ENCODE measurements at regions not wholly inside any gene's neighbourhood (a gene's known extent, or its start where the extent isn't known, plus 50 kb on each side); places are given as distances from the start of the nearest gene placed in this dataset.

DNA sequence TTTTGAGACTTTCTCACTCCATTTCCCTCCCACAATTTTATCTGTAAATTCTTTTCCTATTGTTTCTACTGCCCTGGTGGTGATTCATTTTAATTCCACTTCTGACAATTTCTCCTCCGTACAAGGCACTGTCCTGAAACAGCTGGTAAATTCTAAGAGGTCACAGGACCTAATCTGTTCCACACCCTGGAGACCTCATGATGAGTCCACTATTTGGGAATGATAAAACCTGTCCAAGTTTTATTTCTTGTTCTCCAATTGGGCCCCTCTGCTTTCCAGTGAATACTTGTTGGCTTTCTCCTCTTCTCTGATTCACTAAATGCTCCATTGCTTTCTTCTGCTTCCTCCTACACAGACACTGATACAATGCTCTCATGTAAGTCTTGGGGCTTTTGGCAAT lies 343.1 kb upstream of the DUSP10 start:
- H3K4me1 Mint-ChIP-seq, result peaks cover 5% of the 10 kb centered on the region
- no peak overlapping the region for H3K4me3 Mint-ChIP-seq
- DNase-seq (no peak), ATAC-seq (ENCODE audit: low read depth) (no peak)
- intact Hi-C loops (cut with micrococcal nuclease), result no loop called here
- CTCF ChIA-PET, result no interaction called here
- no peak for TF ChIP-seq CTCF (IDR thresholded peaks at IDR 0.05)
- peaks cover 3% of the 10 kb centered on the region for H3K27me3 Mint-ChIP-seq
- no peak overlapping the region for H3K27ac Mint-ChIP-seq
- H3K9me3 Mint-ChIP-seq, result no peaks in the 10 kb centered on the region
- POLR2A ChIA-PET, result no interaction called here
- H3K36me3 Mint-ChIP-seq (ENCODE audit: low read depth), result no peaks in the 10 kb centered on the region

DNA sequence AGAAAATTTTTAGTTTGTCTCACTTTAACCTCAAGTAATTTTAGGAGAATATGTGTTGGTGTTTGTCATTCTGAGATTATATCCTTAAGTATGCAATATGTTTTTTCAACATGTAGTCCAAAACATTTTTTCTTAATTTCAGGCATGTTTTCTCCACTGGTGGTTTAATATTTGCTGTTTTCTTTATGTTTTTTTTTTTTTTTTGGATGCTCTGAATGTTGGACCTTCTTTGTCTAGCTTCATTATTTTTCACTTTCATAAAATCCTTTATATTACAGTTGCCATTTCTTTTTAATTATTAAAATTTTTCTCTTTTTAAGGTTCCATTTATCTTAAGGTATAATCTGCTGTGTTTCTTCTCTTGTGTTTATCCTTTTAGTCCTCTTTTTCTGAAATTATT lies 342.2 kb upstream of the DUSP10 start:
- ChIA-PET CTCF (no interaction called here), POLR2A (no interaction called here)
- DNase-seq, result no peak
- H3K4me3 Mint-ChIP-seq, result no peak overlapping the region
- no peak for ATAC-seq (ENCODE audit: low read depth)
- intact Hi-C loops (cut with micrococcal nuclease), result no loop called here
- no peak for TF ChIP-seq CTCF (IDR thresholded peaks at IDR 0.05)
- H3K4me1 Mint-ChIP-seq, result peaks cover 15% of the 10 kb centered on the region
- H3K36me3 Mint-ChIP-seq (ENCODE audit: low read depth), result no peaks in the 10 kb centered on the region
- H3K27ac Mint-ChIP-seq, result no peak overlapping the region
- H3K9me3 Mint-ChIP-seq, result no peaks in the 10 kb centered on the region
- H3K27me3 Mint-ChIP-seq, result peaks cover 3% of the 10 kb centered on the region

- ChIA-PET CTCF (interaction anchor here (1.8 kb wide), 1 partner anchor 14 kb away, joined by 4 read pairs; no protein-coding TSS in a partner anchor), POLR2A (no interaction called here)
- no peak overlapping the region for H3K27ac Mint-ChIP-seq
- peaks cover 15% of the 10 kb centered on the region for H3K4me1 Mint-ChIP-seq
- no peak for TF ChIP-seq CTCF (IDR thresholded peaks at IDR 0.05)
- DNase-seq, result no peak
- no peaks in the 10 kb centered on the region for H3K36me3 Mint-ChIP-seq (ENCODE audit: low read depth)
- ATAC-seq (ENCODE audit: low read depth), result no peak
- intact Hi-C loops (cut with micrococcal nuclease), result no loop called here
- no peaks in the 10 kb centered on the region for H3K9me3 Mint-ChIP-seq
- H3K27me3 Mint-ChIP-seq, result no peaks in the 10 kb centered on the region
- no peak overlapping the region for H3K4me3 Mint-ChIP-seq
Measured at GRCh38 chr1:222081859-222082258, 340.0 kb upstream of the DUSP10 start.

GRCh38 chr1:222079566-222079965 lies 337.7 kb upstream of the DUSP10 start:
- peaks cover 15% of the 10 kb centered on the region for H3K4me1 Mint-ChIP-seq
- no peak for ATAC-seq (ENCODE audit: low read depth)
- DNase-seq, result no peak
- no peaks in the 10 kb centered on the region for H3K27me3 Mint-ChIP-seq
- ChIA-PET POLR2A (no interaction called here), CTCF (interaction anchor here (0.9 kb wide), 1 partner anchor 16 kb away, joined by 3 read pairs; no protein-coding TSS in a partner anchor)
- H3K9me3 Mint-ChIP-seq, result no peaks in the 10 kb centered on the region
- intact Hi-C loops (cut with micrococcal nuclease), result no loop called here
- H3K36me3 Mint-ChIP-seq (ENCODE audit: low read depth), result no peaks in the 10 kb centered on the region
- no peak overlapping the region for H3K27ac Mint-ChIP-seq
- no peak for TF ChIP-seq CTCF (IDR thresholded peaks at IDR 0.05)
- no peak overlapping the region for H3K4me3 Mint-ChIP-seq

- ATAC-seq (ENCODE audit: low read depth), result no peak
- Mint-ChIP-seq H3K9me3 (no peaks in the 10 kb centered on the region), H3K4me3 (no peak overlapping the region), H3K4me1 (peaks cover 17% of the 10 kb centered on the region), H3K36me3 (ENCODE audit: low read depth) (no peaks in the 10 kb centered on the region), H3K27ac (no peak overlapping the region), H3K27me3 (no peaks in the 10 kb centered on the region)
- no peak for TF ChIP-seq CTCF (IDR thresholded peaks at IDR 0.05)
- POLR2A ChIA-PET, result no interaction called here
- CTCF ChIA-PET, result no interaction called here
- intact Hi-C loops (cut with micrococcal nuclease), result no loop called here
- DNase-seq, result no peak
Measured at GRCh38 chr1:222077206-222077605, 335.3 kb upstream of the DUSP10 start.
